Fibroblast of villous mesenchyme (primary cell): ENCODE measurements at regions not wholly inside any gene's neighbourhood (a gene's known extent, or its start where the extent isn't known, plus 50 kb on each side); places are given as distances from the start of the nearest gene placed in this dataset.

Source experiments
- DNase-seq: peaks from one replicate; pipeline ENCODE4 v3.0.0-alpha.2; 2010; ENCODE audit warnings: low read depth
- H3K4me3 ChIP-seq: 2 replicates; pipeline ENCODE4 v1.5.1; 2011; ENCODE audit warnings: low read depth, mild to moderate bottlenecking, low read length
- CTCF ChIP-seq: IDR thresholded peaks from 2 replicates; pipeline ENCODE4 v1.5.1; 2012; ENCODE audit warnings: low read depth, mild to moderate bottlenecking, low read length; ENCODE audit not compliant: insufficient read depth

- peak; percentile 54 for DNase-seq
- TF ChIP-seq CTCF = no peak
- peak overlapping the region; percentile 57 for H3K4me3 ChIP-seq
These were observed 807.1 kb downstream of the USP25 start for GRCh38 chr21:16536643-16537434.

- no peak for DNase-seq
- no peak for TF ChIP-seq CTCF
- H3K4me3 ChIP-seq = peak overlapping the region; percentile 57
These were observed 807.7 kb downstream of the USP25 start for GRCh38 chr21:16537501-16537900.

- DNase-seq = no peak
- no peak for TF ChIP-seq CTCF
- no peak overlapping the region for H3K4me3 ChIP-seq
These were observed 808.6 kb downstream of the USP25 start for GRCh38 chr21:16538405-16538804.

GRCh38 chr21:16538936-16539440 is 809.2 kb downstream of the USP25 start:
- no peak for TF ChIP-seq CTCF
- H3K4me3 ChIP-seq = no peak overlapping the region
- no peak for DNase-seq

GRCh38 chr21:16540966-16541727 is 811.4 kb downstream of the USP25 start:
- DNase-seq = no peak
- H3K4me3 ChIP-seq = no peak overlapping the region
- TF ChIP-seq CTCF = no peak

GRCh38 chr21:16550118-16550517 is 820.3 kb downstream of the USP25 start:
- no peak for TF ChIP-seq CTCF
- H3K4me3 ChIP-seq = no peak overlapping the region
- DNase-seq = no peak
